Gastrocnemius medialis (tissue), 4 donors: ENCODE measurements at regions not wholly inside any gene's neighbourhood (a gene's known extent, or its start where the extent isn't known, plus 50 kb on each side); places are given as distances from the start of the nearest gene placed in this dataset.

Experiments
- POLR2A ChIP-seq, 2 donors: fragments of 450-650 bp; IDR thresholded peaks; one replicate each; pipeline ENCODE4 v1.6.1; 2017; ENCODE audit warnings: antibody characterized with exemption in 2 of 2, mild to moderate bottlenecking in 2 of 2, moderate library complexity in 2 of 2
- TF ChIP-seq, protein P1 (sequence below), 5 experiments: fragments of 450-650 bp in 3 of 5; fragments of 200-600 bp in 2 of 5; sonication (generic) in 2 of 5; IDR thresholded peaks in 4 of 5; conservative IDR thresholded peaks in 1 of 5; 1 replicate in 4 of 5; 2 replicates in 1 of 5; pipeline ENCODE4 v1.5.1; 2016 to 2019; ENCODE audit warnings: antibody characterized with exemption in 5 of 5, mild to moderate bottlenecking in 3 of 5, moderate library complexity in 3 of 5

DNA sequence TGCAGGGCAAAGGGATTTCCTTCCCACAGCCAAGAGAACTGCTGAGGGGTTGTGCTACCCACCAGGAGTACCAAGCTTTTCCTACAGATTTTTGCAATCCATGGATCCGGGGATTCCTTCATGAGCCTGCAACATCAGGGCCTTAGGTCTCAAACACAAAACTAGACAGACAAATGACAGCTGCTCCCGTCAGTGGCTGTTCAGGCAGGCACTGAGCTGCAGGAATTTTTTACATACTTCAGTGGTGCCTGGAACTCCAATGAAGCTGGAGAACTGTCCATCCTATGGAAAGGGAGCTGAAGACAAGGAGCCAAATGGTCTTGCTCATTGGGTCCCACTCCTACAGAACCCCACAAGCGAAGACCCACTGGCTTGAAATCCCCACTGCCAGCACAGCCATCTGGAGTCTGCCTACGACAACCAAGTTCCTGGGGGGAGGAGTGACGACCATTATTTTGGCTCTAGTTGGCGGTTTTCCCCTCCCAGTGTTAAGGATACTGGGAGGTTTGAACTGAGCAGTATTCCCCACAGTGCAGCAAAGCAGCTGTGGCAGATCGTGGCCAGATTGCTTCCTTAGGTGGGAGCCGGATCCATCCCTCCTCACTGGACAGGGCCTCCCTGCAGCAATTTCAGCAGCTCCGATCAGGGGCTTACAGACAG is 157.7 kb upstream of the TMEM45B start:
- no peak for TF ChIP-seq POLR2A (IDR thresholded peaks at IDR 0.05)
- TF ChIP-seq, protein P1, sequence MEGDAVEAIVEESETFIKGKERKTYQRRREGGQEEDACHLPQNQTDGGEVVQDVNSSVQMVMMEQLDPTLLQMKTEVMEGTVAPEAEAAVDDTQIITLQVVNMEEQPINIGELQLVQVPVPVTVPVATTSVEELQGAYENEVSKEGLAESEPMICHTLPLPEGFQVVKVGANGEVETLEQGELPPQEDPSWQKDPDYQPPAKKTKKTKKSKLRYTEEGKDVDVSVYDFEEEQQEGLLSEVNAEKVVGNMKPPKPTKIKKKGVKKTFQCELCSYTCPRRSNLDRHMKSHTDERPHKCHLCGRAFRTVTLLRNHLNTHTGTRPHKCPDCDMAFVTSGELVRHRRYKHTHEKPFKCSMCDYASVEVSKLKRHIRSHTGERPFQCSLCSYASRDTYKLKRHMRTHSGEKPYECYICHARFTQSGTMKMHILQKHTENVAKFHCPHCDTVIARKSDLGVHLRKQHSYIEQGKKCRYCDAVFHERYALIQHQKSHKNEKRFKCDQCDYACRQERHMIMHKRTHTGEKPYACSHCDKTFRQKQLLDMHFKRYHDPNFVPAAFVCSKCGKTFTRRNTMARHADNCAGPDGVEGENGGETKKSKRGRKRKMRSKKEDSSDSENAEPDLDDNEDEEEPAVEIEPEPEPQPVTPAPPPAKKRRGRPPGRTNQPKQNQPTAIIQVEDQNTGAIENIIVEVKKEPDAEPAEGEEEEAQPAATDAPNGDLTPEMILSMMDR (IDR thresholded peaks at IDR 0.05 in 4 of 5, conservative IDR thresholded peaks at IDR 0.05 in 1 of 5) = no peak
